SKM-1 treated with dmso at 0.1 percent for 144 hours (cell line): ENCODE measurements at regions not wholly inside any gene's neighbourhood (a gene's known extent, or its start where the extent isn't known, plus 50 kb on each side); places are given as distances from the start of the nearest gene placed in this dataset.
"Not testable (repeated sequence)": the region's sequence is repeated elsewhere in the genome, so short reads cannot be mapped to it uniquely, and the experiment has no call there.

ENCODE experiments used
- DNase-seq: peaks from one replicate; lab custom pipeline; 2025; ENCODE audit not compliant: unreplicated experiment; lab: John Stamatoyannopoulos, UW

DNA sequence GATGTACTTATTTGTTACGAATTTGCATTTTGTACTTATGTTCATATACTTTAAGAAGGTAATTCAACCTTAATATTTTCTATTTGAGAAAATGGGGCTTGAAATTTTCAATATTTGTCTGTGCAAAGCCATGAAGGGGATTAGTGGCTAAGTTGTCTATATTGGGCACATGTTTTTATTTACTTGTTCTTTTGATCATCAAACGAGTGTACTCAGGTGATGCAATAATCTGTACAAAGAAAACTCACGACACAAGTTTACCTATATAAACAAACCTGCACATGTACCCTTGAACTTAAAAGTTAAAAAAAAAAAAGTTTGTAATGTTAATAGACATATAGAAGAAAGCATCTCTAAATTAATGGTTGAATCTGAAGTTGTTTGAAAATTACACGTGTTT, 658.9 kb upstream of the SYT4 start:
- DNase-seq: no peak

GRCh38 chr18:43949291-43949690, 672.0 kb upstream of the SYT4 start:
- DNase-seq: no peak

GRCh38 chr18:43950062-43950461, 672.8 kb upstream of the SYT4 start:
- DNase-seq: no peak

DNA sequence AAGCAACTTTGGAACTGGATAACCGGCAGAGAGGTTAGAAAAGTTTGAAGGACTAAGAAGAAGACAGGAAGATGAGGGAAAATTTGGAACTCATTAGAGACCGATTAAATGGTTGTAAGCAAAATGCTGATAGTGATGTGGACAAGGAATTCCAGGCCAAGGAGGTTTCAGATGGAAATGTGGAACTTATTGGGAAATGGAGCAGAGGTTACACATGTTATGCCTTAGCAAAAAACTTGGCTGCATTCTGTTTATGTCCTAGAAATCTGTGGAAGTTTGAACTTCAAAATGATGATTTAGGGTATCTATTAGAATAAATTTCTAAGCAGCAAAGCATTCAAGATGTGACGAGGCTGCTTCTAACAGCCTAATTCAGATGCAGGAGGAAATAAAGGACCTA, 675.1 kb upstream of the SYT4 start:
- DNase-seq: no peak

GRCh38 chr18:43961722-43962121, 684.4 kb upstream of the SYT4 start:
- DNase-seq: no peak

- no peak for DNase-seq
Observed at GRCh38 chr18:43964666-43965065, 687.4 kb upstream of the SYT4 start.

DNA sequence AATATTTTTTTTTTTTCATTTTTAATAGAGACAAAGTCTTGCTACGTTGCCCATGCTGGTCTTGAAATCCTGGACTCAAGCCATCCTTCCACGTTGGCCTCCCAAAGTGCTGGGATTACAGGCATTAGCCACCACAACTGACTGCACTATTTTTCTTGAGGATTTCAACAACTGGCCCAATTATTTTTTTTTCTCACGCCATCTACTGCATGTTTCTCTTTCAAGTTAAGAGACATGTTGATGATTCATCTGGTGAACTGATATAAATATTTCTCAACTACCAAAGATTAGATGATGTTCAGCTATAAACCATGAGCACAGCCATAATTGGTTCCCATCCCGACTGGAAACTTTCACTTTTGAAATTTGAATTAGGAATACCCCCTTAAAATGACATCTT, 688.4 kb upstream of the SYT4 start:
- DNase-seq: no peak

DNA sequence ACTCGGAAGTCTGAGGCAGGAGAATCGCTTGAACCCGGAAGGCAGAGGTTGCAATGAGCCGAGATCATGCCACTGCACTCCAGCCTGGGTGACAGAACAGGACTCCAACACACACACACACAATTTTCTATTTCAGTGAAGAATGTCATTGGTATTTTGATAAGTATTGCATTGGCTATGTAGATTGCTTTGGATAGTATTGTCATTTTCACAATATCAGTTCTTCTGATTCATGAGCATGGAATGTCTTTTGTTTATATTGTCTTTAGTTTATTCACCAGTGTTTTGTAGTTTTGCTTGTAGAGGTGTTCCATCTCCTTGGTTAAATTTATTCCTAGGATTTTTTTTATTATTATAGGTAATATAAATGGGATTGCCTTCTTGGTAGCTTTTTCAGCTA, 693.4 kb upstream of the SYT4 start:
- DNase-seq: no peak

GRCh38 chr18:43978174-43978573, 700.9 kb upstream of the SYT4 start:
- no peak for DNase-seq

- DNase-seq: no peak
Observed at GRCh38 chr18:43982582-43982981, 698.1 kb upstream of the SETBP1 start.

GRCh38 chr18:43987061-43987460, 693.6 kb upstream of the SETBP1 start:
- DNase-seq: not testable (repeated sequence)

GRCh38 chr18:43992741-43993140, 687.9 kb upstream of the SETBP1 start:
- no peak for DNase-seq

GRCh38 chr18:43994381-43994780, 686.3 kb upstream of the SETBP1 start:
- DNase-seq: no peak

- DNase-seq: no peak
Observed at GRCh38 chr18:44013871-44014270, 666.8 kb upstream of the SETBP1 start.

- DNase-seq: no peak
Observed at GRCh38 chr18:44025421-44025820, 655.3 kb upstream of the SETBP1 start.

DNA sequence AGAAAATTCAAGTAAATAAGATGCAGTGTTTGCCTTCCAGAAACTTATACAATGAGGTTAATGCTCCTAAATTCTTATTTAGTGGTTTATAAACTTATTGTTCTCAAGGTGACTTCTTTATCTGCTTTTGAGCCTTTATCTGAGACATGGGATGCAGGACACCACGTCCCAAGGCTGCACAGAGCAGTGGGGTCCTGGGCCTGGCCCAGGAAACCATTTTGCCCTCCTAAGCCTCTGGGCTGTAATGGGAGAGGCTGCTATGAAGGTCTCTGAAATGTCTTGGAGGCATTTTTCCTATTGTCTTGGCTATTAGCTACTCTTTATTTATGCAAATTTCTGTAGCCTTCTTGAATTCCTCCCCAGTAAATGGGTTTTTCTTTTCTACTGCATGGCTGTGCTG, 652.6 kb upstream of the SETBP1 start:
- DNase-seq: no peak

GRCh38 chr18:44031063-44031462, 649.6 kb upstream of the SETBP1 start:
- no peak for DNase-seq

GRCh38 chr18:44033144-44033701, 647.5 kb upstream of the SETBP1 start:
- DNase-seq: no peak

DNA sequence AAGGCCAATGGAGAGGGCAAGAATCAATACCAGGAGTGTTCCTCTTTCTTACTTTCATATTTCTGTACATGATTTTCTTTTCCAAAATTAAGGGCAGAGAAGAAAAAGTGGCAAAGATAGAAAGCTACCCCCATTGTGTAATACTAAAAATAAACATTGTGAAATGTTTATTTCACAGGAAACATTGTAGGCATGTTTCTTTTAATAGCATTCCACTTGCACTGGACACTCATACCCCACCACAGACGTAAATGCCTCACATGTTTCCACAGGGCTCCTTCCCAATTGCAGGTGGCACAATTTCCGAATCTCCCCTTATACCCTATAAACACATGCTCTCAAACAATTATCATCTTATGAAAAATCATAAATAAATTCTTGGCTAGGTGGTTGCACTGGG, 645.1 kb upstream of the SETBP1 start:
- DNase-seq: no peak

GRCh38 chr18:44036501-44036900, 644.2 kb upstream of the SETBP1 start:
- DNase-seq: no peak

GRCh38 chr18:44039216-44039615, 641.5 kb upstream of the SETBP1 start:
- DNase-seq: no peak

- DNase-seq: no peak
Observed at GRCh38 chr18:44039826-44040225, 640.9 kb upstream of the SETBP1 start.

DNA sequence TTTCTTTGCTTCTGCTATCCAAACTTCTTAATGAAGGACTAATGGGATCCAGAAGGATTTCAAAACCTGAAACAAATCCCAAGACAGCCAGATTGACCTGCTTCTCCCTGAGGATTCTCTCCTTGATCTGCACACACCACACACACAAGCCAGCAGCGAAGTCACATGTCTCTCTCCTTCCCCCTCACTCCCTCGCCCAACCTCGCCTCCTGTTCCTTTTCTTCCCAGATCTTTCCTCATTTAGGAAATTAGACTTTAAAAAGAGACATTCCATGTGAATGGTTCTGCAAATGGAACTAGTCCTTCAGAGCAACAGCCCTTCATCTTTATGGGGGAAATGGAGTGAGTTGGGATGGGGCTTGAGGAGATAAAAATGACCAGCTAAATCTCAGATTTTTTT, 639.1 kb upstream of the SETBP1 start:
- DNase-seq: no peak

- DNase-seq: no peak
Observed at GRCh38 chr18:44041961-44042360, 638.7 kb upstream of the SETBP1 start.
